PC-3 (cell line): ENCODE measurements at regions not wholly inside any gene's neighbourhood (a gene's known extent, or its start where the extent isn't known, plus 50 kb on each side); places are given as distances from the start of the nearest gene placed in this dataset.
"Not testable (repeated sequence)": the region's sequence is repeated elsewhere in the genome, so short reads cannot be mapped to it uniquely, and the experiment has no call there.

ENCODE experiments used
- ATAC-seq: fragments of 200-7000 bp; cut with Tn5 transposase; 2 replicates; pipeline ENCODE4 v1.9.1; 2020; ENCODE audit warnings: mild to moderate bottlenecking, moderate library complexity
- BruUV-seq: library from RNA; stranded (reverse); fragments of 400-500 nt; replicated peaks from 2 replicates; lab custom pipeline; 2021; lab: Mats Ljungman, UMichigan
- CTCF ChIA-PET: fragments of 300-600 bp; sonication (Branson Sonifier 250); formaldehyde crosslinking; loops from one replicate; lab custom pipeline; 2022; ENCODE audit warnings: antibody characterized with exemption; lab: Charles Lee
- POLR2A ChIA-PET: fragments of 300-600 bp; sonication (Branson Sonifier 250); formaldehyde crosslinking; loops from one replicate; lab custom pipeline; 2022; ENCODE audit warnings: antibody characterized with exemption; ENCODE audit not compliant: unreplicated experiment; lab: Charles Lee
- DNase-seq: peaks from one replicate; pipeline ENCODE4 v3.0.0-alpha.2; 2015
- H2AFZ ChIP-seq: fragments of 300-600 bp; sonication (generic); 2 replicates; pipeline ENCODE4 v1.6.0; 2016; ENCODE audit warnings: antibody characterized with exemption, low read length
- H3F3A ChIP-seq: fragments of 300-600 bp; sonication (generic); one replicate; pipeline ENCODE4 v1.6.0; 2017; ENCODE audit warnings: antibody characterized with exemption, low read length, control low read depth, mild to moderate bottlenecking; ENCODE audit not compliant: unreplicated experiment
- H3K27ac ChIP-seq: fragments of 300-600 bp; sonication (generic); 2 replicates; pipeline ENCODE4 v1.5.1; 2016; ENCODE audit warnings: mild to moderate bottlenecking, low read length
- H3K27me3 ChIP-seq: fragments of 300-600 bp; sonication (generic); 2 replicates; pipeline ENCODE4 v1.6.1; 2016; ENCODE audit warnings: low read length, mixed read lengths
- H3K36me3 ChIP-seq: fragments of 300-600 bp; sonication (generic); 2 replicates; pipeline ENCODE4 v1.6.1; 2016; ENCODE audit warnings: low read depth, mixed run types, low read length, mixed read lengths
- H3K4me1 ChIP-seq: fragments of 300-600 bp; sonication (generic); 2 replicates; pipeline ENCODE4 v1.5.1; 2016; ENCODE audit warnings: low read length; ENCODE audit not compliant: insufficient read depth
- H3K4me2 ChIP-seq: fragments of 300-600 bp; sonication (generic); 2 replicates; pipeline ENCODE4 v1.6.0; 2016; ENCODE audit warnings: low read length
- H3K4me3 ChIP-seq: fragments of 300-600 bp; sonication (generic); 2 replicates; pipeline ENCODE4 v1.5.1; 2016; ENCODE audit warnings: mild to moderate bottlenecking, low read length, mixed read lengths
- H3K79me2 ChIP-seq: fragments of 300-600 bp; sonication (generic); 2 replicates; pipeline ENCODE4 v1.6.1; 2017; ENCODE audit warnings: low read length, mixed read lengths
- H3K9ac ChIP-seq: fragments of 300-600 bp; sonication (generic); 2 replicates; pipeline ENCODE4 v1.6.0; 2016; ENCODE audit warnings: mild to moderate bottlenecking, low read length
- H3K9me2 ChIP-seq: fragments of 300-600 bp; sonication (generic); replicated peaks from 2 replicates; pipeline ENCODE4 v1.6.1; 2016; ENCODE audit warnings: mixed run types, low read length, mixed read lengths
- H3K9me3 ChIP-seq: fragments of 300-600 bp; sonication (generic); 2 replicates; pipeline ENCODE4 v1.6.1; 2016; ENCODE audit warnings: low read length, mixed read lengths
- H4K20me1 ChIP-seq: fragments of 300-600 bp; sonication (generic); 2 replicates; pipeline ENCODE4 v1.6.1; 2016; ENCODE audit warnings: low read length, mixed read lengths
- EZH2 ChIP-seq: fragments of 300-600 bp; sonication (generic); IDR thresholded peaks from one replicate; pipeline ENCODE4 v1.6.1; 2017; ENCODE audit warnings: antibody characterized with exemption, mild to moderate bottlenecking, low read length; ENCODE audit not compliant: unreplicated experiment
- EZH2phosphoT487 ChIP-seq: fragments of 300-600 bp; sonication (generic); IDR thresholded peaks from 2 replicates; pipeline ENCODE4 v1.6.1; 2018; ENCODE audit warnings: mild to moderate bottlenecking, antibody characterized with exemption, low read length, borderline replicate concordance
- intact Hi-C: fragments of 100-400 bp; cut with micrococcal nuclease; formaldehyde crosslinking; loops from 2 replicates; pipeline ENCODE4 v1.9.0; 2023
- TF ChIP-seq, protein P1 (sequence below): fragments of 300-600 bp; sonication (generic); conservative IDR thresholded peaks from 2 replicates; pipeline ENCODE4 v1.5.1; 2017; ENCODE audit warnings: antibody characterized with exemption, low read depth, mild to moderate bottlenecking, low read length

- CTCF ChIA-PET = no interaction called here
- Histone ChIP-seq H3K79me2 (no peaks in the 10 kb centered on the region), H3K9me2 (no peaks in the 10 kb centered on the region), H3K36me3 (no peaks in the 10 kb centered on the region), H3K9me3 (no peaks in the 10 kb centered on the region), H3K9ac (no peak overlapping the region), H4K20me1 (no peaks in the 10 kb centered on the region), H2AFZ (no peak overlapping the region), H3K4me3 (no peak overlapping the region), H3F3A (no peaks in the 10 kb centered on the region), H3K4me2 (no peak overlapping the region), H3K27me3 (no peaks in the 10 kb centered on the region), H3K27ac (no peak overlapping the region), H3K4me1 (no peaks in the 10 kb centered on the region)
- POLR2A ChIA-PET = no interaction called here
- no peak for TF ChIP-seq EZH2phosphoT487
- TF ChIP-seq EZH2 = no peak
- TF ChIP-seq, protein P1, sequence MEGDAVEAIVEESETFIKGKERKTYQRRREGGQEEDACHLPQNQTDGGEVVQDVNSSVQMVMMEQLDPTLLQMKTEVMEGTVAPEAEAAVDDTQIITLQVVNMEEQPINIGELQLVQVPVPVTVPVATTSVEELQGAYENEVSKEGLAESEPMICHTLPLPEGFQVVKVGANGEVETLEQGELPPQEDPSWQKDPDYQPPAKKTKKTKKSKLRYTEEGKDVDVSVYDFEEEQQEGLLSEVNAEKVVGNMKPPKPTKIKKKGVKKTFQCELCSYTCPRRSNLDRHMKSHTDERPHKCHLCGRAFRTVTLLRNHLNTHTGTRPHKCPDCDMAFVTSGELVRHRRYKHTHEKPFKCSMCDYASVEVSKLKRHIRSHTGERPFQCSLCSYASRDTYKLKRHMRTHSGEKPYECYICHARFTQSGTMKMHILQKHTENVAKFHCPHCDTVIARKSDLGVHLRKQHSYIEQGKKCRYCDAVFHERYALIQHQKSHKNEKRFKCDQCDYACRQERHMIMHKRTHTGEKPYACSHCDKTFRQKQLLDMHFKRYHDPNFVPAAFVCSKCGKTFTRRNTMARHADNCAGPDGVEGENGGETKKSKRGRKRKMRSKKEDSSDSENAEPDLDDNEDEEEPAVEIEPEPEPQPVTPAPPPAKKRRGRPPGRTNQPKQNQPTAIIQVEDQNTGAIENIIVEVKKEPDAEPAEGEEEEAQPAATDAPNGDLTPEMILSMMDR = no peak
- ATAC-seq (no peak), DNase-seq (no peak)
- BruUV-seq = no TSS peak
- intact Hi-C loops = no loop called here
Observed at GRCh38 chrX:35442421-35442820, 355.7 kb upstream of the MAGEB16 start.

- BruUV-seq, H2AFZ ChIP-seq, intact Hi-C loops, H4K20me1 ChIP-seq, POLR2A ChIA-PET, H3K9ac ChIP-seq, H3K36me3 ChIP-seq, CTCF ChIA-PET, H3K27me3 ChIP-seq, H3K4me1 ChIP-seq, DNase-seq, H3K4me2 ChIP-seq, H3F3A ChIP-seq, H3K79me2 ChIP-seq, H3K9me2 ChIP-seq, ATAC-seq, H3K27ac ChIP-seq, H3K4me3 ChIP-seq, H3K9me3 ChIP-seq: not testable (repeated sequence)
Observed at GRCh38 chrX:35443091-35443582, 355.0 kb upstream of the MAGEB16 start.

DNA sequence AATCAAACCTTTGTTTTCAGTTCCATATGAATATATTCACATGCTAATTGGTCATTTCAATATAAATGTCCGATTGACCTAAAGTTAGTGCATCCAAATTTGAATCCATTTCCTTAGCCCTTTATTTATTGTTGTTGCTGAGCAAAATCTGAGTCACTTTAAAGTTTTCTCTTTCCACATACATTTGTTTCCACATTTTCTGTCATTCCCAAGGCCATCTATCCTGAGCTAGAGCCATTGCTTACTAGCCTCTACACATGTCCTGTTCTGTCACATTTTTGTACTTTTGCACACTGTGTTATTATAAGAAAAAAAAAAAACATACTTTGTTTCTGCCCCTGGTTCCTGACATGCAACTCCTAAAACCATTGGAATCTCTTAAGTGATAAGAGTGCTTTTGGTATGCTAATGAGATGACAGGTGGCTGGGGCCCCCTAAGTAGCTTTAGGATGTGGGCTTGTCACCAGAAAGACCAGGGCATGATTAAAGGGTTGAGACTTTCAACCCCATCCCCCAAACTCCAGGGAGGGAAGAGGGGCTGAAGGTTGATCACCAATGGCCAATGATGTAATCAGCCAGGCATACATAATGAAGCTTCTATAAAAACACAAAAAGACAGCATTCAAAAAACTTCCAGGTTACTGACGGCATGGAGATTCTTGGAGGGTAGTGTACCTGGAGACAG lies 353.3 kb upstream of the MAGEB16 start:
- H3K9me2 ChIP-seq = no peaks in the 10 kb centered on the region
- ATAC-seq = no peak
- intact Hi-C loops = no loop called here
- H3K36me3 ChIP-seq = no peaks in the 10 kb centered on the region
- no peaks in the 10 kb centered on the region for H3F3A ChIP-seq
- CTCF ChIA-PET = no interaction called here
- H3K4me2 ChIP-seq = no peak overlapping the region
- H3K9me3 ChIP-seq = no peaks in the 10 kb centered on the region
- POLR2A ChIA-PET = no interaction called here
- no peak overlapping the region for H3K4me3 ChIP-seq
- no peaks in the 10 kb centered on the region for H4K20me1 ChIP-seq
- H3K27me3 ChIP-seq = no peaks in the 10 kb centered on the region
- no peaks in the 10 kb centered on the region for H3K79me2 ChIP-seq
- H3K4me1 ChIP-seq = no peaks in the 10 kb centered on the region
- H3K9ac ChIP-seq = no peak overlapping the region
- TF ChIP-seq, protein P1 = no peak
- TF ChIP-seq EZH2 (no peak), EZH2phosphoT487 (no peak)
- no TSS peak for BruUV-seq
- no peak overlapping the region for H2AFZ ChIP-seq
- no peak for DNase-seq
- H3K27ac ChIP-seq = no peak overlapping the region
